ENCODE measurements at regions not wholly inside any gene's neighbourhood (a gene's known extent, or its start where the extent isn't known, plus 50 kb on each side); places are given as distances from the start of the nearest gene placed in this dataset.

DNA sequence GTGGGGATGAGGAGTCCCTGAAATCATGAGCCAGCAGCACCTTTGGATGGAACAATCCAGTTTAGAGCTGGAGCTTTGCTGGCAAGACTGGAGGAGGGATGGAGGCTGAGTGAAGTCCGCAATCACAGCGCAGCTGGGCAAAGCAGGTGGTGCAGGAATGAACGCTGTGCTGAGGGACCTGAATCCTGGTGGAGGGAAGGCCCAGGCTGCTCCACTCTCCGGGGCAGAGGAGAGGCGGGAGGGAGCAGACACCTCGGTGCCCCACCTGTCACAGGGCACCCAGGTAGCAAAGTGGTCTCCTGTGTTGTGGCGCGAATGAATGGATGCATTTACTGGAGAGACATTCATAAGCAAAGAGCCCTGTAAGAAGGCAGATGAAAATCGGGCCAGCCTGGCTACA lies 124.8 kb upstream of the ANO1 start:
- Histone ChIP-seq H3K9me3 (no peaks in the 10 kb centered on the region), H3K4me1 (ENCODE audit: control insufficient read depth in 1 of 2, extremely low read depth in 1 of 2, insufficient read depth in 2 of 2, low read length in 2 of 2) (no peaks in the 10 kb centered on the region), H3K36me3 (ENCODE audit: control insufficient read depth in 2 of 2, extremely low read depth in 1 of 2, insufficient read depth in 1 of 2, low read length in 1 of 2) (no peaks in the 10 kb centered on the region), H3K27me3 (replicated peaks in 1 of 2; ENCODE audit: control insufficient read depth in 2 of 2, extremely low read depth in 1 of 2, insufficient read depth in 2 of 2, low read length in 1 of 2) (peaks cover 0 to 45% of the 10 kb centered on the region in 2 experiments), H3K4me3 (ENCODE audit: control insufficient read depth in 1 of 2, extremely low read depth in 1 of 2, low read length in 1 of 2) (no peak overlapping the region), H3K27ac (ENCODE audit: low read length) (no peak overlapping the region)
- CTCF ChIA-PET, result no interaction called here
- ATAC-seq (replicated peaks in 1 of 4) (no peak), DNase-seq (no peak)
- 78% methylated on average over 7 of the region's 9 CpGs for WGBS (ENCODE audit: insufficient coverage)
- Mint-ChIP-seq H3K27ac (no peak overlapping the region), H3K4me3 (no peak overlapping the region), H3K4me1 (no peaks in the 10 kb centered on the region), H3K9me3 (peaks cover 0 to 4% (median 1%) of the 10 kb centered on the region in 3 donors), H3K27me3 (peaks cover 7 to 16% of the 10 kb centered on the region in 2 donors), H3K36me3 (no peaks in the 10 kb centered on the region)
- POLR2A ChIA-PET, result no interaction called here

- Mint-ChIP-seq H3K36me3 (no peaks in the 10 kb centered on the region), H3K27me3 (peaks cover 4 to 15% of the 10 kb centered on the region in 2 donors), H3K27ac (no peak overlapping the region), H3K9me3 (peaks cover 0 to 7% (median 7%) of the 10 kb centered on the region in 3 donors), H3K4me3 (no peak overlapping the region), H3K4me1 (no peaks in the 10 kb centered on the region)
- Histone ChIP-seq H3K9me3 (no peaks in the 10 kb centered on the region), H3K4me1 (ENCODE audit: control insufficient read depth in 1 of 2, extremely low read depth in 1 of 2, insufficient read depth in 2 of 2, low read length in 2 of 2) (no peaks in the 10 kb centered on the region), H3K4me3 (ENCODE audit: control insufficient read depth in 1 of 2, extremely low read depth in 1 of 2, low read length in 1 of 2) (no peak overlapping the region), H3K27ac (ENCODE audit: low read length) (no peak overlapping the region), H3K36me3 (ENCODE audit: control insufficient read depth in 2 of 2, extremely low read depth in 1 of 2, insufficient read depth in 1 of 2, low read length in 1 of 2) (no peaks in the 10 kb centered on the region), H3K27me3 (replicated peaks in 1 of 2; ENCODE audit: control insufficient read depth in 2 of 2, extremely low read depth in 1 of 2, insufficient read depth in 2 of 2, low read length in 1 of 2) (peaks cover 0 to 34% of the 10 kb centered on the region in 2 experiments)
- no peak for ATAC-seq (replicated peaks in 1 of 4)
- DNase-seq, result no peak
- CTCF ChIA-PET, result no interaction called here
- POLR2A ChIA-PET, result no interaction called here
- 86% methylated on average over 12 of the region's 12 CpGs for WGBS (ENCODE audit: insufficient coverage)
These were observed 123.4 kb upstream of the ANO1 start for GRCh38 chr11:69954756-69955155.

DNA sequence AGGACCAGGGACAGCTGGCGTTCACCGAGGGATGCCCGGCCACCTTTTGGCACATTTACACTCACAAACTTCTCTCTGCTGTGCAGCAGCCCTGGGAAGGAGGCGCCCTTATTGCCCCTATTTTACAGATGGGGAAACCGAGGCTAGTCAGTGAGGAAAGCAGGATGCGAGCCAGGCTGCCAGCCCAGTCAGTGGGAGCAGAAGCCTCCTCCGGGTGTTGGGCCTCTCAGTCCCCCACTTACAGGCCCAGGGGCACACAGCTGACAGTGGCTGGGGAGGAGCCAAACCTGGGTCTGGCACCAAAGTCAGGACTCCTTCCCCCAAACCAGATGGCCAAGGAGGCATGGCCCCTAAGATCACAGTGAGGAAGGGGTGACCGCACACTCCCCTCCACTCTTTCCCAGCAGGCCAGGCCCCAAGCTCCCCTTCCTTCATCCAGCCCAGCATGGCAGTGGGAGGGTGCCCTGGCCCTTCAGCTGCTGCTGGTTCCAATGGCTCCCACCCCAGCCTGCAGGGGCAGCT lies 121.4 kb upstream of the ANO1 start:
- Histone ChIP-seq H3K36me3 (ENCODE audit: control insufficient read depth in 2 of 2, extremely low read depth in 1 of 2, insufficient read depth in 1 of 2, low read length in 1 of 2) (no peaks in the 10 kb centered on the region), H3K27ac (ENCODE audit: low read length) (no peak overlapping the region), H3K27me3 (replicated peaks in 1 of 2; ENCODE audit: control insufficient read depth in 2 of 2, extremely low read depth in 1 of 2, insufficient read depth in 2 of 2, low read length in 1 of 2) (peaks cover 0 to 25% of the 10 kb centered on the region in 2 experiments), H3K9me3 (no peaks in the 10 kb centered on the region), H3K4me3 (ENCODE audit: control insufficient read depth in 1 of 2, extremely low read depth in 1 of 2, low read length in 1 of 2) (no peak overlapping the region), H3K4me1 (ENCODE audit: control insufficient read depth in 1 of 2, extremely low read depth in 1 of 2, insufficient read depth in 2 of 2, low read length in 2 of 2) (no peaks in the 10 kb centered on the region)
- peaks cover 0 to 7% (median 3%) of the 10 kb centered on the region in 3 donors for H3K9me3 Mint-ChIP-seq
- no peak for ATAC-seq (replicated peaks in 1 of 4)
- no peaks in the 10 kb centered on the region for H3K36me3 Mint-ChIP-seq
- no peak for DNase-seq
- no peak overlapping the region for H3K4me3 Mint-ChIP-seq
- no peak overlapping the region for H3K27ac Mint-ChIP-seq
- peaks cover 8 to 19% of the 10 kb centered on the region in 2 donors for H3K27me3 Mint-ChIP-seq
- POLR2A ChIA-PET, result no interaction called here
- no peaks in the 10 kb centered on the region for H3K4me1 Mint-ChIP-seq
- CTCF ChIA-PET, result no interaction called here
- WGBS (ENCODE audit: insufficient coverage), result 100% methylated on average over 3 of the region's 8 CpGs

- peaks cover 0 to 7% (median 3%) of the 10 kb centered on the region in 3 donors for H3K9me3 Mint-ChIP-seq
- no peaks in the 10 kb centered on the region for H3K4me1 Mint-ChIP-seq
- ChIA-PET CTCF (no interaction called here), POLR2A (no interaction called here)
- Histone ChIP-seq H3K4me1 (ENCODE audit: control insufficient read depth in 1 of 2, extremely low read depth in 1 of 2, insufficient read depth in 2 of 2, low read length in 2 of 2) (no peaks in the 10 kb centered on the region), H3K27ac (ENCODE audit: low read length) (no peak overlapping the region), H3K9me3 (no peaks in the 10 kb centered on the region), H3K36me3 (ENCODE audit: control insufficient read depth in 2 of 2, extremely low read depth in 1 of 2, insufficient read depth in 1 of 2, low read length in 1 of 2) (no peaks in the 10 kb centered on the region), H3K4me3 (ENCODE audit: control insufficient read depth in 1 of 2, extremely low read depth in 1 of 2, low read length in 1 of 2) (no peak overlapping the region), H3K27me3 (replicated peaks in 1 of 2; ENCODE audit: control insufficient read depth in 2 of 2, extremely low read depth in 1 of 2, insufficient read depth in 2 of 2, low read length in 1 of 2) (peaks cover 0 to 22% of the 10 kb centered on the region in 2 experiments)
- H3K27me3 Mint-ChIP-seq, result peaks cover 10 to 16% of the 10 kb centered on the region in 2 donors
- DNase-seq (no peak), ATAC-seq (replicated peaks in 1 of 4) (no peak)
- H3K27ac Mint-ChIP-seq, result no peak overlapping the region
- H3K36me3 Mint-ChIP-seq, result no peaks in the 10 kb centered on the region
- no peak overlapping the region for H3K4me3 Mint-ChIP-seq
- 86% methylated on average over 6 of the region's 7 CpGs for WGBS (ENCODE audit: insufficient coverage)
These were observed 120.3 kb upstream of the ANO1 start for GRCh38 chr11:69957849-69958248.

GRCh38 chr11:69958308-69958707 lies 119.8 kb upstream of the ANO1 start:
- ATAC-seq (replicated peaks in 1 of 4) (no peak), DNase-seq (no peak)
- H3K36me3 ChIP-seq (ENCODE audit: control insufficient read depth in 2 of 2, extremely low read depth in 1 of 2, insufficient read depth in 1 of 2, low read length in 1 of 2), result no peaks in the 10 kb centered on the region
- no peak overlapping the region for H3K27ac ChIP-seq (ENCODE audit: low read length)
- H3K9me3 ChIP-seq, result no peaks in the 10 kb centered on the region
- H3K4me1 ChIP-seq (ENCODE audit: control insufficient read depth in 1 of 2, extremely low read depth in 1 of 2, insufficient read depth in 2 of 2, low read length in 2 of 2), result no peaks in the 10 kb centered on the region
- Mint-ChIP-seq H3K4me3 (no peak overlapping the region), H3K9me3 (peaks cover 0 to 7% (median 3%) of the 10 kb centered on the region in 3 donors), H3K4me1 (no peaks in the 10 kb centered on the region), H3K27me3 (peaks cover 10 to 13% of the 10 kb centered on the region in 2 donors), H3K27ac (no peak overlapping the region), H3K36me3 (no peaks in the 10 kb centered on the region)
- no peak overlapping the region for H3K4me3 ChIP-seq (ENCODE audit: control insufficient read depth in 1 of 2, extremely low read depth in 1 of 2, low read length in 1 of 2)
- H3K27me3 ChIP-seq (replicated peaks in 1 of 2; ENCODE audit: control insufficient read depth in 2 of 2, extremely low read depth in 1 of 2, insufficient read depth in 2 of 2, low read length in 1 of 2), result peaks cover 0 to 22% of the 10 kb centered on the region in 2 experiments
- ChIA-PET POLR2A (no interaction called here), CTCF (no interaction called here)
- no CpG with 5 or more reads among the region's 2 CpGs for WGBS (ENCODE audit: insufficient coverage)

- no peaks in the 10 kb centered on the region for H3K9me3 ChIP-seq
- no peak overlapping the region for H3K27ac ChIP-seq (ENCODE audit: low read length)
- H3K4me3 ChIP-seq (ENCODE audit: control insufficient read depth in 1 of 2, extremely low read depth in 1 of 2, low read length in 1 of 2), result no peak overlapping the region
- no peaks in the 10 kb centered on the region for H3K4me1 ChIP-seq (ENCODE audit: control insufficient read depth in 1 of 2, extremely low read depth in 1 of 2, insufficient read depth in 2 of 2, low read length in 2 of 2)
- ChIA-PET CTCF (no interaction called here), POLR2A (no interaction called here)
- no peak for DNase-seq
- no peaks in the 10 kb centered on the region for H3K36me3 ChIP-seq (ENCODE audit: control insufficient read depth in 2 of 2, extremely low read depth in 1 of 2, insufficient read depth in 1 of 2, low read length in 1 of 2)
- no peaks in the 10 kb centered on the region for H3K36me3 Mint-ChIP-seq
- no peak overlapping the region for H3K4me3 Mint-ChIP-seq
- H3K27ac Mint-ChIP-seq, result no peak overlapping the region
- H3K27me3 Mint-ChIP-seq, result peaks cover 10 to 13% of the 10 kb centered on the region in 2 donors
- no peaks in the 10 kb centered on the region for H3K4me1 Mint-ChIP-seq
- 74% methylated on average over 7 of the region's 8 CpGs for WGBS (ENCODE audit: insufficient coverage)
- H3K9me3 Mint-ChIP-seq, result peaks cover 0 to 7% (median 3%) of the 10 kb centered on the region in 3 donors
- ATAC-seq (replicated peaks in 1 of 4), result no peak
- H3K27me3 ChIP-seq (replicated peaks in 1 of 2; ENCODE audit: control insufficient read depth in 2 of 2, extremely low read depth in 1 of 2, insufficient read depth in 2 of 2, low read length in 1 of 2), result peaks cover 0 to 21% of the 10 kb centered on the region in 2 experiments
These were observed 118.7 kb upstream of the ANO1 start for GRCh38 chr11:69959461-69959860.

DNA sequence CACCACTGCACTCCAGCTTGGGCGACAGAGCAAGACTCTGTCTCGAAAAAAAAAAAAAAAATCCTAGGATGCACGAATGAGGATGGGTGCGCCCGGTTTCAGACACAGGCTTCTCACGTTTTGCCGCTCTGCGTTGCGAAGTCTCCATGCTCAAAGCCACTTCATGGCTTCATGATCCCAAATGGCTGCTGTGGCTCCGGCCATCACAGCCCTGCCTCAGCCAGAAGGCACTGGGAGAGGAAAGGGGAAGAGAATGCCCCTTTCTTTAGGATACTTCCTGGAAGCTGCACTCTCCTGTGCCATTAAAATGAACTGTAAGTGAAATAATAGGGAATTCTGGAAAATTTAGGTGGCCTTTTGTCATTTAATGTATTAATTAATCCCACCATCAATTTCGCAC lies 116.4 kb upstream of the ANO1 start:
- Mint-ChIP-seq H3K36me3 (no peaks in the 10 kb centered on the region), H3K4me3 (no peak overlapping the region), H3K9me3 (peaks cover 0 to 7% (median 3%) of the 10 kb centered on the region in 3 donors), H3K4me1 (no peaks in the 10 kb centered on the region), H3K27ac (no peak overlapping the region), H3K27me3 (peaks cover 7 to 13% of the 10 kb centered on the region in 2 donors)
- Histone ChIP-seq H3K36me3 (ENCODE audit: control insufficient read depth in 2 of 2, extremely low read depth in 1 of 2, insufficient read depth in 1 of 2, low read length in 1 of 2) (no peaks in the 10 kb centered on the region), H3K4me3 (ENCODE audit: control insufficient read depth in 1 of 2, extremely low read depth in 1 of 2, low read length in 1 of 2) (no peak overlapping the region), H3K27ac (ENCODE audit: low read length) (no peak overlapping the region), H3K27me3 (replicated peaks in 1 of 2; ENCODE audit: control insufficient read depth in 2 of 2, extremely low read depth in 1 of 2, insufficient read depth in 2 of 2, low read length in 1 of 2) (peaks cover 0 to 11% of the 10 kb centered on the region in 2 experiments), H3K9me3 (no peaks in the 10 kb centered on the region), H3K4me1 (ENCODE audit: control insufficient read depth in 1 of 2, extremely low read depth in 1 of 2, insufficient read depth in 2 of 2, low read length in 2 of 2) (no peaks in the 10 kb centered on the region)
- ATAC-seq (replicated peaks in 1 of 4) (no peak), DNase-seq (no peak)
- ChIA-PET POLR2A (no interaction called here), CTCF (no interaction called here)
- WGBS (ENCODE audit: insufficient coverage), result no CpG with 5 or more reads among the region's 11 CpGs
